Motor neuron (in vitro differentiated cells): ENCODE measurements at regions not wholly inside any gene's neighbourhood (a gene's known extent, or its start where the extent isn't known, plus 50 kb on each side); places are given as distances from the start of the nearest gene placed in this dataset.

Experiments used
- ATAC-seq, 8 experiments: fragments of 200-7000 bp; cut with Tn5 transposase; replicated peaks in 6 of 8; 2 replicates each; pipeline ENCODE4 v1.8.0; 2021; ENCODE audit warnings: mild to moderate bottlenecking in 8 of 8, moderate library complexity in 8 of 8
- H3K27ac ChIP-seq, 2 donors: fragments of 250-450 bp; sonication (Bioruptor Pico); 2 replicates each; pipeline ENCODE4 v1.9.0; 2021; ENCODE audit warnings: antibody characterized with exemption in 2 of 2, mild to moderate bottlenecking in 2 of 2, moderate library complexity in 1 of 2
- H3K4me1 ChIP-seq, 2 donors: fragments of 250-450 bp; sonication (Bioruptor Pico); replicated peaks in 1 of 2; 2 replicates each; pipeline ENCODE4 v1.6.1; 2021; ENCODE audit warnings: antibody characterized with exemption in 2 of 2, mild to moderate bottlenecking in 2 of 2, moderate library complexity in 1 of 2
- H3K4me3 ChIP-seq, 5 donors: fragments of 250-450 bp; sonication (Bioruptor Pico); 2 replicates each; pipeline ENCODE4 v1.9.0; 2021; ENCODE audit warnings: antibody characterized with exemption in 5 of 5, mild to moderate bottlenecking in 5 of 5, moderate library complexity in 4 of 5
- WGBS, 10 experiments: fragments of 450-650 bp; shearing (Covaris generic); methylation state at CpG; one replicate each; pipeline ENCODE4 v1.0.0; 2022; 5-methylcytosine and 5-hydroxymethylcytosine counted together
- in situ Hi-C, 9 experiments: fragments of 400-800 bp; cut with MboI; loops; one replicate each; pipeline ENCODE4 v1.15.0; 2021; ENCODE audit warnings: low sequenced_read_pairs in 9 of 9, low pct_unique_long_range_greater_than_20kb in 2 of 9; ENCODE audit not compliant: unreplicated experiment in 9 of 9

DNA sequence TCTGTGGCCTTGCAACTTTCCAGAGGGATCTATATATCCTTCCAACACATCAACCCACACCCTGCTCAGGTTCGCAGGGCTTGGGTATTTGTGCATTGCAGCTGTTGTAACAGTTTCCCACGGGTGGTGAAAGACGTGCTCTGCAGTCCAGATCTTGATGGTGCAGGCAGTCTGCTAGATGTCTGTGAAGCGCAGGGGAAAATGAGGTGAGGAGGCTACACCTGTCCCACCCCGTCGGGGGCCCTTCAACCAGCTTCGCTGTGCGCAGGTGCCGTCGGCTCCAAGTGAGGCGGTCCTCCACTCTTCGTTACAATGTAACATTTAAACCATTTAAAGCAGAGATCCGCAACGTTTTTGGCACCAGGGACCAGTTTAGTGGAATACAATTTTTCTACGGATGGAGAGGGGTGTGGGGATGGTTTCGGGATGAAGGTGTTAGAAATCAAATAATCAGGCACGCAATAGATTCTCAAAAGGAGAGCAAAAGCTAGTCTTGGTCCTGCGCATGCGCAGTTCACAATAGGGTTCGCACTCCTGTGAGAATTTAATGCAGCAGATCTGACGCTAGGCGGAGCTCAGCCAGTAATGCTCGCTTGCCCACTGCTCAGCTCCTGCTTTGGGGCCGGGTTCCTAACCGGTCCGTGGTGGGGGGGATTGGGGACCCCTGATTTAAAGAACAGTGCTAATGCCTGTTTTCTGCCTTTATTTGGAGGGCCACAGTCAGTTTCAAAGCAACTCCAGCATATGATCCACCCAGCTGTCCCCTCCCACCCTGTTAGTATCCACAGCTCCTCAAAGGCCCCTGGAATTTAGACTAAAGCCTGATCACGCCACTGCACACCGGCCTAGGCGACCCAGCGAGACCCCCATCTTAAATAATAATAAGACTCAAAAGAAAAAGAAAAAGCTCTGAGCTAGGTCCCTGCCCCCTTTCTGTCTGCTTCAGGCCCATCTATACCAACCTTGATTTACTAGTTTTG is 97.1 kb upstream of the SELENOP start:
- WGBS, 10 experiments, result 0 to 18% (median 3%) methylated on average over 1 to 17 of the region's 30 CpGs; no CpG with 5 or more reads in 1 of the 10 experiments
- no peaks in the 10 kb centered on the region for H3K4me1 ChIP-seq
- H3K4me3 ChIP-seq, result peak overlapping the region; percentile 37 to 52 (median 40)
- ATAC-seq, result peak; percentile 93 to 98 (median 96)
- H3K27ac ChIP-seq, result no peak overlapping the region
- in situ Hi-C loops, result loop anchor here in 2 of 9 experiments (25.0 kb wide), 2 partner anchors 129 to 479 kb away; partner anchors contain the start of gene ANXA2R (in 1 of the 2)

DNA sequence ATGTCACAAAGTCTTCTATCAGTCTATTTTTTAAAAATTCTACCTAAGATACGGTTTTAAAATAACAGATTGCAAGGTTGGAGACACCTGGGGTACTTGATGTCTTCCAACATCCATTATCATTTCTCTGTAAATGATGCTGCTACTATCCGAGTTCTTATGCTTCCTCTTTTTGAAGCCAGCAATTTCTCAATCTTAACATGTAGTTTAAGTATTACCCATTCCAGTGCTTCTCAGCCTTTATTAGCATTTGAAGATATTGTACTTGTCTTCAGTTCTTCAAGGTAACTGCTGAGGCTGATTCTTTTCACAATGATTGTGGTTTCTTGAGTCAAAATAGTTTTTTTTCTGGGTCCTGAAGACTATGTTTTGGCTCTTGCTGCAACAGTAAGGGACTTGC is 96.4 kb upstream of the SELENOP start:
- Histone ChIP-seq H3K4me1 (no peaks in the 10 kb centered on the region), H3K4me3 (no peak overlapping the region), H3K27ac (no peak overlapping the region)
- in situ Hi-C loops, result loop anchor here in 2 of 9 experiments (25.0 kb wide), 2 partner anchors 129 to 479 kb away; partner anchors contain the start of gene ANXA2R (in 1 of the 2)
- ATAC-seq, result no peak
- WGBS, 10 experiments, result 8 to 100% (median 43%) methylated on average over 1 to 2 of the region's 2 CpGs

DNA sequence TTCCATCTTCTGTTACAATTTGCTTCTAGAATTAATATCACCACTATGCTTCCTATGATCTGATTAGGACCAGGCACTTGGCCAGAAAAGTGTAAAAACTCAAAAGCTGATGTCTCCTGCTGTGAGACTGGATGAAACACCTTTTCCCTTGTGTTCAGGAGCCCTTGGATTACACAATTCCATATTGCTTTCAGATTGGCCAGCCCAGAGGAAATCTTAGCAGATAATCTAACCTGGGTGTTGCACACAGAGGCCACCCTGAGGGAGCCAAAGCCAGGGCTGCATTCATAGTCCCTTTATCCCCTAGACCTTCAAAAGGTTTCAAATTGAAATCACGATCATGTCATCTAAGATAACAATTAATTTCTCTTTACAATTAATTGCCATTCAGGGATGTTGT is 94.1 kb upstream of the SELENOP start:
- H3K4me1 ChIP-seq, result no peaks in the 10 kb centered on the region
- no peak for ATAC-seq
- no peak overlapping the region for H3K4me3 ChIP-seq
- in situ Hi-C loops, result loop anchor here in 2 of 9 experiments (25.0 kb wide), 2 partner anchors 131 to 481 kb away; partner anchors contain the start of gene ANXA2R (in 1 of the 2)
- no peak overlapping the region for H3K27ac ChIP-seq
- 0 to 100% (median 75%) methylated on average over 1 of the region's 1 CpG; no CpG with 5 or more reads in 1 of the 10 experiments for WGBS, 10 experiments

DNA sequence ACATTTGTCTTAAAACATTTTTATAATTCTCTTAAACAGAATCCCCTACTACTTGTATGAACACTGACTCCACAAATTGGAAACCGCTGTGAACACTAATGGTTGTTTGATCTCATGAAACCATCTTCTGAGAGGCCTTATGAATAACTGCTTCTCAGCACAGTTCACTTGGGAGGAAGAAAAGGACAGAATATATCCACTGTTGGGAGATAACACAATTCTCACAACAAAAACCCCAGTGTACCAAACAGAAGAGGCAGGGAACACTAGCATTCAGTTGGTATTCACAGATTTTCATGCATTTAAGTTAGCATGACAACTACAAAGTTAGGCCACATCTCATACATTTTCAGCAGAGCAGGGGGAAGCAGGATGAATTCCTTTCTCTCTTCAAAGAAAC is 89.0 kb upstream of the SELENOP start:
- WGBS, 10 experiments, result 50 to 100% (median 80%) methylated on average over 1 of the region's 1 CpG; no CpG with 5 or more reads in 1 of the 10 experiments
- Histone ChIP-seq H3K4me1 (no peaks in the 10 kb centered on the region), H3K4me3 (no peak overlapping the region), H3K27ac (no peak overlapping the region)
- ATAC-seq, result no peak
- in situ Hi-C loops, result loop anchor here in 2 of 9 experiments (25.0 kb wide), 2 partner anchors 137 to 487 kb away; partner anchors contain the start of gene ANXA2R (in 1 of the 2)

DNA sequence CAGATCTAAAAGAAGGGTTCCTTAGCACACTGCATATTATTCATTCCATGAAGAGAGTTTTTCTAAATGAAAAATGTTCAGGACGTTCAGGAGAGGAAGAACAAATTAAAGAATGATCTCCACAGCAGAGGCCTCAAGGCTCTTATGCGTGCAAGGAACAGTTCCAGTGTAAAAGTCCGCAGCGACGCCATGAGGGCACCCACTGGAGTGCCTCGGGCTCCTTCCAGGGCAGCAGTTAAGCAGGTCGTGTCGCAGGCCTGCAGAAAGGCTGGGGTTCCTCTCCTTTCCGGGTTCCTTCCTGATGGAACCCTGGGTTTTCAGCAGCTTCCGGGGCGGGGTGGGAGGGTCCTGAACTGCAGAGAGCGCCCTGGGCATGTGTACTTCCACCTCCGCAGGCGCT is 87.1 kb upstream of the SELENOP start:
- ATAC-seq, result no peak
- 17 to 100% (median 64%) methylated on average over 1 to 9 of the region's 14 CpGs; no CpG with 5 or more reads in 1 of the 10 experiments for WGBS, 10 experiments
- Histone ChIP-seq H3K4me1 (no peaks in the 10 kb centered on the region), H3K4me3 (no peak overlapping the region), H3K27ac (no peak overlapping the region)
- in situ Hi-C loops, result loop anchor here in 2 of 9 experiments (25.0 kb wide), 3 partner anchors 111 to 486 kb away; partner anchors contain the start of gene GHR (in 1 of the 2)

DNA sequence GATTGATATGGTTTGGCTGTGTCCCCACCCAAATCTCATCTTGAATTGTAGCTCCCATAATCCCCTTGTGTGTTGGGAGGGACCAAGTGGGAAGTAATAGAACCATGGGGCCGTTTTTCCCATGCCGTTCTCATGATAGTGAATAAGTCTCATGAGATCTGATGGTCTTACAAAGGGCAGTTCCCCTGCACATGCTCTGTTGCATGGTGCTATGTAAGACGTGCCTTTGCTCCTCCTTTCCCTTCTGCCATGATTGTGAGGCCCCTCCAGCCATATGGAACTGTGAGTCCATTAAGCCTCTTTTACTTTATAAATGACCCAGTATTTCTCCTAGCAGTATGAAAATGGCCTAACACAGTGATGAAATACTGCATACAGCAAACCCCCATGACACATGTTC is 84.8 kb upstream of the SELENOP start:
- H3K4me3 ChIP-seq, result no peak overlapping the region
- H3K27ac ChIP-seq, result no peak overlapping the region
- 30 to 100% (median 60%) methylated on average over 1 to 2 of the region's 3 CpGs; no CpG with 5 or more reads in 7 of the 10 experiments for WGBS, 10 experiments
- in situ Hi-C loops, result loop anchor here in 2 of 9 experiments (25.0 kb wide), 3 partner anchors 109 to 484 kb away; partner anchors contain the start of gene GHR (in 1 of the 2)
- no peaks in the 10 kb centered on the region for H3K4me1 ChIP-seq
- ATAC-seq, result no peak

DNA sequence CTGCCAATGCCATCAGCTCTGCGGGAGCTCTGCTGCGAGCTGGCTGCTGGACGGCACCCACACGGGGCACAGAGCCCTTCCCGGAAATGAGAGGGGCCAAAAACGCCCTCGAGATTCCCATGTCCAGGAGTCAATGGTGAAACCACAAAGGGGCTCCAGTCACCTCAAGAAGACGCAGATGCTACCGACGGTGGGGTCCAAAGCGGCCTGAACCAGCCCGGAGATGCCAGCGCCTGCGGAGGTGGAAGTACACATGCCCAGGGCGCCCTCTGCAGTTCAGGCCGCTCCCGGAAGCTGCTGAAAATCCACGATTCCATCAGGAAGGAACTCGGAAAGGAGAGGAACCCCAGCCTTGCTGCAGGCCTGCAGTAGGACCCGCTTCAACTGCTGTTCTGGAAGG is 82.4 kb upstream of the SELENOP start:
- H3K4me1 ChIP-seq, result no peaks in the 10 kb centered on the region
- 20 to 82% (median 65%) methylated on average over 1 to 12 of the region's 20 CpGs; no CpG with 5 or more reads in 4 of the 10 experiments for WGBS, 10 experiments
- no peak overlapping the region for H3K27ac ChIP-seq
- in situ Hi-C loops, result loop anchor here in 2 of 9 experiments (25.0 kb wide), 3 partner anchors 107 to 482 kb away; partner anchors contain the start of gene GHR (in 1 of the 2)
- peak in 1 of 8 experiments; percentile 52 for ATAC-seq
- no peak overlapping the region for H3K4me3 ChIP-seq

DNA sequence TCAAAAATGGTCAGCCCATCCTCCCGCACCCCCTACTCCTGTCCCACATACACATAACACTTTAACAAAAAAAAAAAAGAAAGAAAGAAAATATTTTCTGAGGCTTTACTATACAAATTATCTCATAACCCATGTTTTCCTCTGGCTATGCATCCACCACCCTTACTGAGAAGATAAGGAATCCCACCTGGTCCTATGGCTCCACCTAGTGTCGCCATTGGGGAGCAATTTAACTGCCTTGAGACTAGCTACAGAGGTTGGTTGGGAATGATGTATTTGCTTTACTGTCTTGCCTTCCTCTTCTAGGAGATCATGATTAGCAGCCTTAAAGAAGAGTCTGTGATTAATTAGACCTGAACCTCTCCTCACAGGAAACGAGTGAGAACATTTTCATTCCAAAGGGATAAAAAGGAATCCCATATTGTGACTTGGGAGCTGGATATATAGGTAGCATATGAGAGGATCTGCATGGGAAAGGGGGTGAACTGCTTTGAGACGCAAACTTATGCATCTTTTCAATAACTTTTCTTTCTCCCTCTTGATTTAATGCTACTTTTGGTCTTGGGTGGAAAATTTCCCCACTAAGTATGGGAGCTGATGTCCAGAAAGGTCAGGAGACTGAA is 77.7 kb upstream of the SELENOP start:
- 0 to 28% (median 2%) methylated on average over 1 to 4 of the region's 4 CpGs; no CpG with 5 or more reads in 2 of the 10 experiments for WGBS, 10 experiments
- in situ Hi-C loops, result loop anchor here in 2 of 9 experiments (25.0 kb wide), 3 partner anchors 102 to 477 kb away; partner anchors contain the start of gene GHR (in 1 of the 2)
- peak; percentile 73 to 98 (median 93) for ATAC-seq

DNA sequence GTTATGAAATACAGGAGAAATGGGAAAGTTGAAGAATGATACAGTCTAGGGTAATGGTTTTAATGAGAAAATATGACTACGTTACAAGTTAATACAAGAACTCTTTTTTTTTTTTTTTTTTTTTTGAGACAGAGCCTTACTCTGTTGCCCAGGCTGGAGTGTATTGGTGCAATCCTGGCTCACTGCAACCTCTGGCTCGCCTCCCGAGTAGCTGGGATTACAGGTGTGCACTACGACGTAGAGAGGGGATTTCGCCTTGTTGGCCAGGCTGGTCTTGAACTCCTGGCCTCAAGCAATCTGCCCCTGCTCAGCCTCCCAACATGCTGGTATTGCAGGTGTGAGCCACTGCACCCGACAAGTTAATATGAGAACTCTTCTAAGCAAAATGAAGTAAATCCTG is 77.1 kb upstream of the SELENOP start:
- WGBS, 10 experiments, result 17 to 94% (median 61%) methylated on average over 1 to 7 of the region's 7 CpGs
- ATAC-seq, result no peak
- in situ Hi-C loops, result loop anchor here in 2 of 9 experiments (25.0 kb wide), 3 partner anchors 101 to 476 kb away; partner anchors contain the start of gene GHR (in 1 of the 2)
- Histone ChIP-seq H3K27ac (no peak overlapping the region), H3K4me3 (no peak overlapping the region), H3K4me1 (no peaks in the 10 kb centered on the region)

More for the DNA sequence above, 77.7 kb upstream of the SELENOP start:
- H3K4me3 ChIP-seq, result no peak overlapping the region
- no peaks in the 10 kb centered on the region for H3K4me1 ChIP-seq
- H3K27ac ChIP-seq, result no peak overlapping the region

DNA sequence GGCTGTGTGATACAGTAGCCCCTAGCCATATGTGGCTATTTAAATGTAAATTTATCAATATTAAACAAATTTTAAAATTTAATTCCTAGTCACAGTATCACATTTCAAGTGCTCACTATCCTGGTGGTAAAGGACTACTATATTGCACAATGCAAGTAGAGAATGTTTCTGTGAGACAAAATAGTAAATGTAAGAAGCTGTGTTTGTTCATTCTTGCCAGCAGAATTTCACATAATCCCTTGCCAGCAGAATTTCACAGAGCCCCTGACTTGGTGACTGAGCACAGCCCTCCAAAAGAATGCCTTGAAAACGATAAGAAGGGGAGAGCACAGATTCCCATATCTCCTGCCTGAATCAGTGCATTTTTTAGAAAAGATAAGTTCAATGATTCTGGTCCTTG is 75.9 kb upstream of the SELENOP start:
- ATAC-seq, result no peak
- Histone ChIP-seq H3K27ac (no peak overlapping the region), H3K4me3 (no peak overlapping the region), H3K4me1 (no peaks in the 10 kb centered on the region)
- whole genome bisulfite sequencing, 10 experiments, result 0 to 55% (median 0%) methylated on average over 1 of the region's 1 CpG; no CpG with 5 or more reads in 5 of the 10 experiments
- in situ Hi-C loops, result loop anchor here in 2 of 9 experiments (25.0 kb wide), 3 partner anchors 100 to 475 kb away; partner anchors contain the start of gene GHR (in 1 of the 2)

DNA sequence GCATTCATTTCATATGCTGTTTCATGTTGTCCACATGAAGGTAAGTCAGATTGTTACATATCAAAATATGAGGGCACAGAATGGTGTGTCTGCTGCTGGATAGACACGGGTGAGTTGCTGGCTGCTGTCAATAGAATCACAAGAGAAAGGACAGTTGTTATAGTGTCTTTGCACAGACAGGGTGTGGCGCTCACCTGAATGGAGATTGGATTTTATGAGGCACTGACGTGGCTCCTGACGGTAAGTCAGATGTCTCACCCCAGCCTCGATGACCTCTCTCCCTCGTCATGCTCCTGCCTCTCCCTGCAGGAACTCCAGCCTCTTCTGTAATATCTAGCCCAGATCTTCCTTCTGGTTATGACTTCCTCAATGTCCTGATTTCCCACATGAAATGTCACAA is 75.4 kb upstream of the SELENOP start:
- ATAC-seq, result no peak
- 0 to 87% (median 68%) methylated on average over 1 to 5 of the region's 6 CpGs; no CpG with 5 or more reads in 2 of the 10 experiments for WGBS, 10 experiments
- H3K4me1 ChIP-seq, result no peaks in the 10 kb centered on the region
- in situ Hi-C loops, result loop anchor here in 2 of 9 experiments (25.0 kb wide), 3 partner anchors 100 to 475 kb away; partner anchors contain the start of gene GHR (in 1 of the 2)
- no peak overlapping the region for H3K27ac ChIP-seq
- H3K4me3 ChIP-seq, result no peak overlapping the region

DNA sequence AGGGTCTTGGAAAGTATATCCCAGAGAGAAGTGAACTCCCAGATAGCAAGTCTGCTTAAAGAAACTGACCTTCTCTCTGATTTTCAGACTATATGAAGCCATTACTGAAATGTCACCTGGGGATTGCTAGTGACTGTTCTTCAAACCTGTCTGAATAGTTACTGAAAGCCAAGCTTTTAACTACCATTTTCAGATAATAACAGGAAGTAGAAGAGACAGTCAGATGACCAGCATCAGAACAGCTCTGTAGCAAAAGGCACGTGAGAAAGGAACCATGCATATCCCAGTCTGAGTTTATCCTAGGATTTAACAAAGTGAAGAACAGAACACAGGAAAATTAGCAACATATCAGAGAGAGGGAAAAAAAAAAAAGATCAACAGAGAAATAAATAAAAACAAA is 74.9 kb upstream of the SELENOP start:
- WGBS, 10 experiments, result 50 to 89% (median 69%) methylated on average over 1 of the region's 1 CpG; no CpG with 5 or more reads in 1 of the 10 experiments
- H3K4me3 ChIP-seq, result no peak overlapping the region
- H3K27ac ChIP-seq, result no peak overlapping the region
- ATAC-seq, result no peak
- in situ Hi-C loops, result loop anchor here in 2 of 9 experiments (25.0 kb wide), 3 partner anchors 99 to 474 kb away; partner anchors contain the start of gene GHR (in 1 of the 2)
- H3K4me1 ChIP-seq, result no peaks in the 10 kb centered on the region
